MCF 10A (cell line): ENCODE measurements at regions not wholly inside any gene's neighbourhood (a gene's known extent, or its start where the extent isn't known, plus 50 kb on each side); places are given as distances from the start of the nearest gene placed in this dataset.
"Not testable (repeated sequence)": the region's sequence is repeated elsewhere in the genome, so short reads cannot be mapped to it uniquely, and the experiment has no call there.

Experiments
- BruUV-seq: library from RNA; stranded (reverse); fragments of 400-500 nt; replicated peaks from 2 replicates; lab custom pipeline; 2021; lab: Mats Ljungman, UMichigan
- CTCF ChIA-PET: fragments of 300-600 bp; sonication (Branson Sonifier 250); formaldehyde crosslinking; extraction: SDS; loops from one replicate; lab custom pipeline; 2021; ENCODE audit warnings: antibody characterized with exemption, inconsistent platforms; lab: Yijun Ruan, JAX
- POLR2A ChIA-PET: fragments of 300-600, 350-650 bp; sonication (Branson Sonifier 250); formaldehyde crosslinking; extraction: SDS; loops from one replicate; lab custom pipeline; 2020; ENCODE audit warnings: antibody characterized with exemption, inconsistent platforms; lab: Yijun Ruan, JAX
- DNase-seq: peaks from one replicate; pipeline ENCODE4 v3.0.0-alpha.2; 2018; ENCODE audit not compliant: unreplicated experiment
- H3K27ac Mint-ChIP-seq: one replicate; pipeline ENCODE4 v1.8.0; 2022; ENCODE audit warnings: mild to moderate bottlenecking, low read depth, mixed read lengths; ENCODE audit not compliant: unreplicated experiment
- H3K27me3 Mint-ChIP-seq: one replicate; pipeline ENCODE4 v1.8.0; 2022; ENCODE audit warnings: mixed read lengths; ENCODE audit not compliant: insufficient read depth, unreplicated experiment
- H3K36me3 Mint-ChIP-seq: one replicate; pipeline ENCODE4 v1.8.0; 2022; ENCODE audit warnings: mild to moderate bottlenecking, moderate library complexity, mixed read lengths; ENCODE audit not compliant: insufficient read depth, unreplicated experiment
- H3K4me1 Mint-ChIP-seq: one replicate; pipeline ENCODE4 v1.8.0; 2022; ENCODE audit warnings: mixed read lengths; ENCODE audit not compliant: insufficient read depth, unreplicated experiment
- H3K4me3 Mint-ChIP-seq: one replicate; pipeline ENCODE4 v1.8.0; 2022; ENCODE audit warnings: mild to moderate bottlenecking, moderate library complexity, mixed read lengths; ENCODE audit not compliant: unreplicated experiment
- H3K9me3 Mint-ChIP-seq: one replicate; pipeline ENCODE4 v1.8.0; 2022; ENCODE audit warnings: mixed read lengths; ENCODE audit not compliant: unreplicated experiment
- CTCF ChIP-seq: fragments of 200-600 bp; IDR thresholded peaks from one replicate; pipeline ENCODE4 v1.8.0; 2022; ENCODE audit warnings: antibody characterized with exemption, mild to moderate bottlenecking; ENCODE audit not compliant: unreplicated experiment
- intact Hi-C: fragments of 100-400 bp; cut with micrococcal nuclease; formaldehyde crosslinking; loops from 2 replicates; pipeline ENCODE4 v1.14.1; 2022

- H3K27me3 Mint-ChIP-seq, result no peaks in the 10 kb centered on the region
- DNase-seq, result peak; percentile 83
- TSS peak; percentile 79 for BruUV-seq
- TF ChIP-seq CTCF, result no peak
- CTCF ChIA-PET, result interaction anchor here (1.2 to 9.4 kb wide), 2 partner anchors 15 to 197 kb away, joined by 3 to 113 read pairs; no protein-coding TSS in a partner anchor
- peaks cover 8% of the 10 kb centered on the region for H3K9me3 Mint-ChIP-seq
- H3K36me3 Mint-ChIP-seq, result no peaks in the 10 kb centered on the region
- peaks cover 28% of the 10 kb centered on the region for H3K4me1 Mint-ChIP-seq
- H3K4me3 Mint-ChIP-seq, result no peak overlapping the region
- peak overlapping the region; percentile 91 for H3K27ac Mint-ChIP-seq
- POLR2A ChIA-PET, result interaction anchor here (0.5 kb wide), 1 partner anchor 182 kb away, joined by 3 read pairs; no protein-coding TSS in a partner anchor
- intact Hi-C loops, result no loop called here
These were observed 73.6 kb downstream of the OTUD1 start for GRCh38 chr10:23512355-23513058.

- ChIA-PET CTCF (interaction anchor here (0.7 to 9.4 kb wide), 5 partner anchors 14 to 1693 kb away, joined by 3 to 113 read pairs (median 4); no protein-coding TSS in a partner anchor), POLR2A (interaction anchor here (0.7 kb wide), 1 partner anchor 75 kb away, joined by 3 read pairs; no protein-coding TSS in a partner anchor)
- intact Hi-C loops, BruUV-seq, H3K9me3 Mint-ChIP-seq, H3K27me3 Mint-ChIP-seq, H3K27ac Mint-ChIP-seq, H3K4me3 Mint-ChIP-seq, H3K36me3 Mint-ChIP-seq, DNase-seq: not testable (repeated sequence)
- H3K4me1 Mint-ChIP-seq, result peaks cover 28% of the 10 kb centered on the region
These were observed 74.7 kb downstream of the OTUD1 start for GRCh38 chr10:23513621-23514020.

GRCh38 chr10:23514321-23514720, 75.4 kb downstream of the OTUD1 start:
- ChIA-PET POLR2A (interaction anchor here (0.9 kb wide), 1 partner anchor 14 kb away, joined by 5 read pairs; no protein-coding TSS in a partner anchor), CTCF (interaction anchor here (0.9 to 9.4 kb wide), 4 partner anchors 13 to 356 kb away, joined by 4 to 113 read pairs (median 6); no protein-coding TSS in a partner anchor)
- TF ChIP-seq CTCF, result no peak
- peaks cover 15% of the 10 kb centered on the region for H3K27me3 Mint-ChIP-seq
- intact Hi-C loops, result no loop called here
- peaks cover 28% of the 10 kb centered on the region for H3K4me1 Mint-ChIP-seq
- peak overlapping the region; percentile 40 for H3K27ac Mint-ChIP-seq
- H3K36me3 Mint-ChIP-seq, result no peaks in the 10 kb centered on the region
- no peaks in the 10 kb centered on the region for H3K9me3 Mint-ChIP-seq
- DNase-seq, result no peak
- BruUV-seq, result no TSS peak
- no peak overlapping the region for H3K4me3 Mint-ChIP-seq

- peak; percentile 43 for DNase-seq
- peak; percentile 51 for TF ChIP-seq CTCF
- Mint-ChIP-seq H3K27me3 (peaks cover 15% of the 10 kb centered on the region), H3K4me3 (no peak overlapping the region), H3K27ac (no peak overlapping the region), H3K9me3 (no peaks in the 10 kb centered on the region), H3K4me1 (peaks cover 28% of the 10 kb centered on the region), H3K36me3 (no peaks in the 10 kb centered on the region)
- intact Hi-C loops, result loop anchor here (2.0 kb wide), 1 partner anchor 202 kb away; no protein-coding TSS in a partner anchor
- CTCF ChIA-PET, result interaction anchor here (0.5 to 9.4 kb wide), 22 partner anchors 11 to 1545 kb away, joined by 3 to 113 read pairs (median 4); no protein-coding TSS in a partner anchor
- POLR2A ChIA-PET, result interaction anchor here (1.0 to 1.1 kb wide), 3 partner anchors 11 to 200 kb away, joined by 3 to 9 read pairs (median 3); no protein-coding TSS in a partner anchor
- BruUV-seq, result no TSS peak
These were observed 77.7 kb downstream of the OTUD1 start for GRCh38 chr10:23516530-23516929.
